Activated naive CD4-positive, alpha-beta T cell treated with anti-CD3 and anti-CD28 coated beads, Interleukin-2, amount 50 U/mL, for 24 hours (primary cell): ENCODE measurements at regions not wholly inside any gene's neighbourhood (a gene's known extent, or its start where the extent isn't known, plus 50 kb on each side); places are given as distances from the start of the nearest gene placed in this dataset.
"Not testable (repeated sequence)": the region's sequence is repeated elsewhere in the genome, so short reads cannot be mapped to it uniquely, and the experiment has no call there.

ENCODE experiments used
- H3K27ac Mint-ChIP-seq: one replicate; pipeline ENCODE4 v1.8.0; 2021; ENCODE audit warnings: mild to moderate bottlenecking, mixed read lengths
- H3K27me3 Mint-ChIP-seq: one replicate; pipeline ENCODE4 v1.8.0; 2021; ENCODE audit warnings: mixed read lengths
- H3K36me3 Mint-ChIP-seq: one replicate; pipeline ENCODE4 v1.8.0; 2021; ENCODE audit warnings: mixed read lengths
- H3K4me1 Mint-ChIP-seq: one replicate; pipeline ENCODE4 v1.8.0; 2021; ENCODE audit warnings: mixed read lengths
- H3K4me3 Mint-ChIP-seq: one replicate; pipeline ENCODE4 v1.8.0; 2021; ENCODE audit warnings: mild to moderate bottlenecking, mixed read lengths
- H3K9me3 Mint-ChIP-seq: one replicate; pipeline ENCODE4 v1.8.0; 2021; ENCODE audit warnings: mixed read lengths

- Mint-ChIP-seq H3K9me3 (no peaks in the 10 kb centered on the region), H3K4me3 (no peak overlapping the region), H3K36me3 (no peaks in the 10 kb centered on the region), H3K4me1 (no peaks in the 10 kb centered on the region), H3K27ac (no peak overlapping the region), H3K27me3 (no peaks in the 10 kb centered on the region)
These were observed 95.1 kb upstream of the XPO1 start for GRCh38 chr2:61633250-61633649.

- no peak overlapping the region for H3K4me3 Mint-ChIP-seq
- no peaks in the 10 kb centered on the region for H3K36me3 Mint-ChIP-seq
- no peaks in the 10 kb centered on the region for H3K4me1 Mint-ChIP-seq
- H3K27ac Mint-ChIP-seq, result no peak overlapping the region
- no peaks in the 10 kb centered on the region for H3K9me3 Mint-ChIP-seq
- no peaks in the 10 kb centered on the region for H3K27me3 Mint-ChIP-seq
These were observed 94.4 kb upstream of the XPO1 start for GRCh38 chr2:61632276-61633169.

- no peaks in the 10 kb centered on the region for H3K36me3 Mint-ChIP-seq
- no peaks in the 10 kb centered on the region for H3K9me3 Mint-ChIP-seq
- H3K27ac Mint-ChIP-seq, result no peak overlapping the region
- no peak overlapping the region for H3K4me3 Mint-ChIP-seq
- no peaks in the 10 kb centered on the region for H3K27me3 Mint-ChIP-seq
- no peaks in the 10 kb centered on the region for H3K4me1 Mint-ChIP-seq
These were observed 93.2 kb upstream of the XPO1 start for GRCh38 chr2:61631321-61631720.

GRCh38 chr2:61626827-61627226, 88.7 kb upstream of the XPO1 start:
- Mint-ChIP-seq H3K4me3 (no peak overlapping the region), H3K9me3 (no peaks in the 10 kb centered on the region), H3K36me3 (no peaks in the 10 kb centered on the region), H3K27ac (no peak overlapping the region), H3K27me3 (no peaks in the 10 kb centered on the region), H3K4me1 (no peaks in the 10 kb centered on the region)

GRCh38 chr2:61623747-61624146, 85.6 kb upstream of the XPO1 start:
- no peak overlapping the region for H3K27ac Mint-ChIP-seq
- no peaks in the 10 kb centered on the region for H3K36me3 Mint-ChIP-seq

GRCh38 chr2:61620244-61621159, 82.3 kb upstream of the XPO1 start:
- no peak overlapping the region for H3K27ac Mint-ChIP-seq
- H3K4me3 Mint-ChIP-seq, result no peak overlapping the region
- no peaks in the 10 kb centered on the region for H3K9me3 Mint-ChIP-seq
- no peaks in the 10 kb centered on the region for H3K27me3 Mint-ChIP-seq
- no peaks in the 10 kb centered on the region for H3K4me1 Mint-ChIP-seq
- H3K36me3 Mint-ChIP-seq, result no peaks in the 10 kb centered on the region

More at GRCh38 chr2:61623747-61624146, 85.6 kb upstream of the XPO1 start:
- no peaks in the 10 kb centered on the region for H3K9me3 Mint-ChIP-seq
- H3K4me1 Mint-ChIP-seq, result no peaks in the 10 kb centered on the region
- H3K4me3 Mint-ChIP-seq, result no peak overlapping the region
- H3K27me3 Mint-ChIP-seq, result no peaks in the 10 kb centered on the region

GRCh38 chr2:61619561-61619960, 81.4 kb upstream of the XPO1 start:
- no peak overlapping the region for H3K27ac Mint-ChIP-seq
- H3K27me3 Mint-ChIP-seq, result no peaks in the 10 kb centered on the region

GRCh38 chr2:61617610-61618009, 79.5 kb upstream of the XPO1 start:
- Mint-ChIP-seq H3K27ac (no peak overlapping the region), H3K27me3 (no peaks in the 10 kb centered on the region), H3K9me3 (no peaks in the 10 kb centered on the region), H3K4me1 (no peaks in the 10 kb centered on the region), H3K4me3 (no peak overlapping the region), H3K36me3 (no peaks in the 10 kb centered on the region)

More at GRCh38 chr2:61619561-61619960, 81.4 kb upstream of the XPO1 start:
- no peak overlapping the region for H3K4me3 Mint-ChIP-seq
- no peaks in the 10 kb centered on the region for H3K9me3 Mint-ChIP-seq
- no peaks in the 10 kb centered on the region for H3K4me1 Mint-ChIP-seq
- H3K36me3 Mint-ChIP-seq, result no peaks in the 10 kb centered on the region

GRCh38 chr2:61605245-61605644, 67.1 kb upstream of the XPO1 start:
- Mint-ChIP-seq H3K36me3 (no peaks in the 10 kb centered on the region), H3K27ac (no peak overlapping the region), H3K9me3 (no peaks in the 10 kb centered on the region), H3K4me1 (no peaks in the 10 kb centered on the region), H3K4me3 (no peak overlapping the region), H3K27me3 (no peaks in the 10 kb centered on the region)

GRCh38 chr2:61604433-61604832, 66.3 kb upstream of the XPO1 start:
- H3K9me3 Mint-ChIP-seq, result no peaks in the 10 kb centered on the region
- no peak overlapping the region for H3K27ac Mint-ChIP-seq
- H3K27me3 Mint-ChIP-seq, result no peaks in the 10 kb centered on the region
- no peak overlapping the region for H3K4me3 Mint-ChIP-seq
- no peaks in the 10 kb centered on the region for H3K36me3 Mint-ChIP-seq
- no peaks in the 10 kb centered on the region for H3K4me1 Mint-ChIP-seq

GRCh38 chr2:61598515-61599156, 60.5 kb upstream of the XPO1 start:
- H3K27ac Mint-ChIP-seq, H3K4me1 Mint-ChIP-seq, H3K4me3 Mint-ChIP-seq, H3K36me3 Mint-ChIP-seq, H3K27me3 Mint-ChIP-seq, H3K9me3 Mint-ChIP-seq: not testable (repeated sequence)

GRCh38 chr2:61597300-61598289, 59.4 kb upstream of the XPO1 start:
- peak overlapping the region; percentile 18 for H3K27ac Mint-ChIP-seq
- H3K27me3 Mint-ChIP-seq, result no peaks in the 10 kb centered on the region
- H3K9me3 Mint-ChIP-seq, result no peaks in the 10 kb centered on the region
- H3K36me3 Mint-ChIP-seq, result no peaks in the 10 kb centered on the region
- H3K4me3 Mint-ChIP-seq, result no peak overlapping the region
- H3K4me1 Mint-ChIP-seq, result no peaks in the 10 kb centered on the region

- not testable (repeated sequence) for H3K36me3 Mint-ChIP-seq, H3K27ac Mint-ChIP-seq, H3K4me1 Mint-ChIP-seq, H3K9me3 Mint-ChIP-seq, H3K4me3 Mint-ChIP-seq, H3K27me3 Mint-ChIP-seq
These were observed 56.0 kb upstream of the XPO1 start for GRCh38 chr2:61594201-61594600.

- H3K27me3 Mint-ChIP-seq, H3K9me3 Mint-ChIP-seq, H3K27ac Mint-ChIP-seq, H3K36me3 Mint-ChIP-seq, H3K4me3 Mint-ChIP-seq, H3K4me1 Mint-ChIP-seq: not testable (repeated sequence)
These were observed 55.5 kb upstream of the XPO1 start for GRCh38 chr2:61593648-61594047.

GRCh38 chr2:61590214-61590613, 52.1 kb upstream of the XPO1 start:
- Mint-ChIP-seq H3K27me3 (no peaks in the 10 kb centered on the region), H3K27ac (no peak overlapping the region), H3K4me3 (no peak overlapping the region), H3K36me3 (no peaks in the 10 kb centered on the region), H3K9me3 (no peaks in the 10 kb centered on the region), H3K4me1 (no peaks in the 10 kb centered on the region)
